ENCODE measurements at regions not wholly inside any gene's neighbourhood (a gene's known extent, or its start where the extent isn't known, plus 50 kb on each side); places are given as distances from the start of the nearest gene placed in this dataset.

GRCh38 chr1:201766131-201766866 is 62.7 kb upstream of the IPO9 start:
- 88% methylated on average over 7 of the region's 7 CpGs for WGBS
- no peak overlapping the region for H3K27ac ChIP-seq (ENCODE audit: low read depth in 1 of 2, low read length in 2 of 2)
- DNase-seq (ENCODE audit: low spot score): no peak
- no peak overlapping the region for H3K9ac ChIP-seq (ENCODE audit: low read depth in 1 of 2, low read length in 2 of 2)
- no peaks in the 10 kb centered on the region for H3K36me3 ChIP-seq (ENCODE audit: control insufficient read depth in 4 of 4, insufficient read depth in 3 of 4, low read depth in 1 of 4, low read length in 3 of 4)
- H3K27me3 ChIP-seq (ENCODE audit: control insufficient read depth in 4 of 4, insufficient read depth in 4 of 4, low read length in 3 of 4): no peaks in the 10 kb centered on the region
- H3K4me3 ChIP-seq (ENCODE audit: low read depth in 1 of 3, low read length in 3 of 3): no peak overlapping the region
- H3K9me3 ChIP-seq (ENCODE audit: control insufficient read depth in 4 of 4, low read length in 3 of 4): peaks cover 0 to 2% (median under 1%) of the 10 kb centered on the region in 4 donors
- H3K4me1 ChIP-seq (ENCODE audit: control insufficient read depth in 4 of 4, insufficient read depth in 4 of 4, low read length in 3 of 4): no peaks in the 10 kb centered on the region
- TF ChIP-seq NR2F2 (IDR thresholded peaks at IDR 0.05): peak; percentile 82
- no peak for TF ChIP-seq GABPA (IDR thresholded peaks at IDR 0.05 in 1 of 2, conservative IDR thresholded peaks at IDR 0.05 in 1 of 2)
- peak in 1 of 2 donors; percentile 33 for TF ChIP-seq RXRA (IDR thresholded peaks at IDR 0.05)

GRCh38 chr1:201767339-201767738 is 61.6 kb upstream of the IPO9 start:
- WGBS: 93% methylated on average over 6 of the region's 6 CpGs
- no peaks in the 10 kb centered on the region for H3K36me3 ChIP-seq (ENCODE audit: control insufficient read depth in 4 of 4, insufficient read depth in 3 of 4, low read depth in 1 of 4, low read length in 3 of 4)
- peaks cover 0 to 8% (median under 1%) of the 10 kb centered on the region in 4 donors for H3K9me3 ChIP-seq (ENCODE audit: control insufficient read depth in 4 of 4, low read length in 3 of 4)
- H3K27me3 ChIP-seq (ENCODE audit: control insufficient read depth in 4 of 4, insufficient read depth in 4 of 4, low read length in 3 of 4): no peaks in the 10 kb centered on the region
- H3K4me1 ChIP-seq (ENCODE audit: control insufficient read depth in 4 of 4, insufficient read depth in 4 of 4, low read length in 3 of 4): no peaks in the 10 kb centered on the region
- H3K27ac ChIP-seq (ENCODE audit: low read depth in 1 of 2, low read length in 2 of 2): no peak overlapping the region
- no peak for TF ChIP-seq MAX (IDR thresholded peaks at IDR 0.05)
- no peak for TF ChIP-seq CTCF (IDR thresholded peaks at IDR 0.05; ENCODE audit: low read depth, low read length, missing input control)
- no peak for TF ChIP-seq GABPA (IDR thresholded peaks at IDR 0.05 in 1 of 2, conservative IDR thresholded peaks at IDR 0.05 in 1 of 2)
- no peak for TF ChIP-seq EGR1 (IDR thresholded peaks at IDR 0.05; ENCODE audit: low read depth in 2 of 2)
- TF ChIP-seq REST (IDR thresholded peaks at IDR 0.05): no peak
- no peak for TF ChIP-seq FOXA2 (IDR thresholded peaks at IDR 0.05)
- no peak for TF ChIP-seq HNF4A (conservative IDR thresholded peaks at IDR 0.05)
- TF ChIP-seq TAF1 (conservative IDR thresholded peaks at IDR 0.05): no peak
- no peak for TF ChIP-seq ATF3 (IDR thresholded peaks at IDR 0.05)
- no peak for TF ChIP-seq RAD21 (IDR thresholded peaks at IDR 0.05)
- TF ChIP-seq SP1 (IDR thresholded peaks at IDR 0.05): no peak
- no peak for TF ChIP-seq YY1 (IDR thresholded peaks at IDR 0.05)
- TF ChIP-seq ZBTB33 (IDR thresholded peaks at IDR 0.05): no peak
- no peak for TF ChIP-seq HNF4G (IDR thresholded peaks at IDR 0.05)
- TF ChIP-seq RXRA (IDR thresholded peaks at IDR 0.05): no peak
- TF ChIP-seq NR2F2 (IDR thresholded peaks at IDR 0.05): no peak
- no peak overlapping the region for H3K9ac ChIP-seq (ENCODE audit: low read depth in 1 of 2, low read length in 2 of 2)
- H3K4me3 ChIP-seq (ENCODE audit: low read depth in 1 of 3, low read length in 3 of 3): no peak overlapping the region
- no peak for DNase-seq (ENCODE audit: low spot score)

All from liver (tissue), 8 donors.